ENCODE measurements at regions not wholly inside any gene's neighbourhood (a gene's known extent, or its start where the extent isn't known, plus 50 kb on each side); places are given as distances from the start of the nearest gene placed in this dataset.

DNA sequence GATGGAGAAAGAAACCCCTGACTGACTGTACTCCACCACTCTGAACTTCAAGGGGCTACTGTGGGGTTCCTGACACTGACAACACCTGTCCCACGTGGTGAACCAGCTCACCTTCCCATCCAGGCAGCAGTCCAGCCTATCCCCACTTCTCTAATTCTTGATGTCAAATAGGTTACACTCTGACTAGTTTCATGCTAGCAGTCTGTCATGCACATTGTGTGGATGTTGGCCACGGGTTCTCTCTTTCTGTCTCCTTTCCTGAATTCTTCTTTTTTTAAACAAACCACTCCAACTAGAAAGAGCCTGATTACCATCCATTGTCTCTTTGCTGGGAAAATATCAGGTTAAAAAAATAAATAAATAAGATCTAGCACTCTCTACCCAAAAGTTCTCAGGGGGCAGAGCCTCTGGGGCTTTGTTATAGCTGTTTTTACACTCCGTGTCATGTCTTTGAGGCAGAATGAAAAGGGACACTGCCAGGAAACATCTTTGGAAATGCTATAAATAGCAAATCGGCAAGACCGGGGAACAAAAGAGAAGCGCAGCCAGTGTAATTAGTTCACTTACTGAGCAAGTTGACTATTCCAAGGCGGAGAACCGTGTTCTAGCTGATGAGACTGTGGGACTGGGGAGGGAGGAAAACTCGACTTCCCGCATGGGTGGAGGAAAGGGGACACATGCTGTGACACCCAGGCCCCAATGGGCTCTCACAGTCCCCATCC is 356.1 kb downstream of the OMA1 start:
- no peaks in the 10 kb centered on the region for H3K27me3 ChIP-seq (ENCODE audit: control insufficient read depth in 2 of 2, insufficient read depth in 2 of 2, low read length in 2 of 2)

GRCh38 chr1:58189453-58189852 is 357.1 kb downstream of the OMA1 start:
- Mint-ChIP-seq H3K27ac (no peak overlapping the region), H3K4me1 (no peaks in the 10 kb centered on the region), H3K9me3 (peaks cover 0 to 4% (median 2%) of the 10 kb centered on the region in 7 donors), H3K4me3 (no peak overlapping the region), H3K27me3 (ENCODE audit: low read depth in 3 of 3) (peaks cover 0 to 10% (median 2%) of the 10 kb centered on the region in 3 donors), H3K36me3 (no peaks in the 10 kb centered on the region)
- intact Hi-C loops (cut with micrococcal nuclease) = no loop called here
- WGBS (ENCODE audit: insufficient coverage) = 100% methylated on average over 2 of the region's 3 CpGs
- no peaks in the 10 kb centered on the region for H4K20me1 ChIP-seq (ENCODE audit: insufficient read depth, low read length)
- no peaks in the 10 kb centered on the region for H3K9me3 ChIP-seq (replicated peaks in 1 of 2; ENCODE audit: control insufficient read depth in 1 of 2, insufficient read depth in 1 of 2, low read length in 2 of 2)
- no peak overlapping the region for H3K9ac ChIP-seq (ENCODE audit: insufficient read depth, low read length, poor library complexity, severe bottlenecking)
- H3K79me2 ChIP-seq (ENCODE audit: insufficient read depth, low read length) = no peaks in the 10 kb centered on the region
- DNase-seq = no peak
- no peaks in the 10 kb centered on the region for H3K4me1 ChIP-seq (ENCODE audit: control insufficient read depth in 1 of 2, insufficient read depth in 2 of 2, low read length in 2 of 2)
- no peak overlapping the region for H3K27ac ChIP-seq (ENCODE audit: low read depth in 1 of 2, low read length in 2 of 2)
- H3K4me2 ChIP-seq (replicated peaks; ENCODE audit: extremely low read depth, low read length, poor library complexity, severe bottlenecking) = no peak overlapping the region
- H3K4me3 ChIP-seq (replicated peaks in 1 of 3; ENCODE audit: low read depth in 2 of 3, low read length in 3 of 3) = no peak overlapping the region
- H2AFZ ChIP-seq (ENCODE audit: insufficient read depth, low read depth, low read length, poor library complexity, severe bottlenecking) = no peak overlapping the region
- TF ChIP-seq, protein P1, sequence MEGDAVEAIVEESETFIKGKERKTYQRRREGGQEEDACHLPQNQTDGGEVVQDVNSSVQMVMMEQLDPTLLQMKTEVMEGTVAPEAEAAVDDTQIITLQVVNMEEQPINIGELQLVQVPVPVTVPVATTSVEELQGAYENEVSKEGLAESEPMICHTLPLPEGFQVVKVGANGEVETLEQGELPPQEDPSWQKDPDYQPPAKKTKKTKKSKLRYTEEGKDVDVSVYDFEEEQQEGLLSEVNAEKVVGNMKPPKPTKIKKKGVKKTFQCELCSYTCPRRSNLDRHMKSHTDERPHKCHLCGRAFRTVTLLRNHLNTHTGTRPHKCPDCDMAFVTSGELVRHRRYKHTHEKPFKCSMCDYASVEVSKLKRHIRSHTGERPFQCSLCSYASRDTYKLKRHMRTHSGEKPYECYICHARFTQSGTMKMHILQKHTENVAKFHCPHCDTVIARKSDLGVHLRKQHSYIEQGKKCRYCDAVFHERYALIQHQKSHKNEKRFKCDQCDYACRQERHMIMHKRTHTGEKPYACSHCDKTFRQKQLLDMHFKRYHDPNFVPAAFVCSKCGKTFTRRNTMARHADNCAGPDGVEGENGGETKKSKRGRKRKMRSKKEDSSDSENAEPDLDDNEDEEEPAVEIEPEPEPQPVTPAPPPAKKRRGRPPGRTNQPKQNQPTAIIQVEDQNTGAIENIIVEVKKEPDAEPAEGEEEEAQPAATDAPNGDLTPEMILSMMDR (IDR thresholded peaks at IDR 0.05) = no peak
- H3K27me3 ChIP-seq (ENCODE audit: control insufficient read depth in 2 of 2, insufficient read depth in 2 of 2, low read length in 2 of 2) = no peaks in the 10 kb centered on the region
- H3K36me3 ChIP-seq (replicated peaks in 1 of 2; ENCODE audit: control insufficient read depth in 1 of 2, insufficient read depth in 2 of 2, low read length in 2 of 2) = no peaks in the 10 kb centered on the region

More for the DNA sequence above, 356.1 kb downstream of the OMA1 start:
- Histone ChIP-seq H3K9ac (ENCODE audit: insufficient read depth, low read length, poor library complexity, severe bottlenecking) (no peak overlapping the region), H4K20me1 (ENCODE audit: insufficient read depth, low read length) (no peaks in the 10 kb centered on the region), H3K4me1 (ENCODE audit: control insufficient read depth in 1 of 2, insufficient read depth in 2 of 2, low read length in 2 of 2) (no peaks in the 10 kb centered on the region), H2AFZ (ENCODE audit: insufficient read depth, low read depth, low read length, poor library complexity, severe bottlenecking) (no peak overlapping the region), H3K79me2 (ENCODE audit: insufficient read depth, low read length) (no peaks in the 10 kb centered on the region), H3K9me3 (replicated peaks in 1 of 2; ENCODE audit: control insufficient read depth in 1 of 2, insufficient read depth in 1 of 2, low read length in 2 of 2) (no peaks in the 10 kb centered on the region), H3K4me2 (replicated peaks; ENCODE audit: extremely low read depth, low read length, poor library complexity, severe bottlenecking) (no peak overlapping the region), H3K36me3 (replicated peaks in 1 of 2; ENCODE audit: control insufficient read depth in 1 of 2, insufficient read depth in 2 of 2, low read length in 2 of 2) (no peaks in the 10 kb centered on the region), H3K4me3 (replicated peaks in 1 of 3; ENCODE audit: low read depth in 2 of 3, low read length in 3 of 3) (no peak overlapping the region), H3K27ac (ENCODE audit: low read depth in 1 of 2, low read length in 2 of 2) (no peak overlapping the region)
- WGBS (ENCODE audit: insufficient coverage) = 82% methylated on average over 4 of the region's 10 CpGs
- intact Hi-C loops (cut with micrococcal nuclease) = no loop called here
- peaks cover 0 to 4% (median 2%) of the 10 kb centered on the region in 7 donors for H3K9me3 Mint-ChIP-seq
- TF ChIP-seq, protein P1 (IDR thresholded peaks at IDR 0.05) = no peak
- H3K4me3 Mint-ChIP-seq = peak overlapping the region in 1 of 2 donors; percentile 9
- no peaks in the 10 kb centered on the region for H3K36me3 Mint-ChIP-seq
- no peak overlapping the region for H3K27ac Mint-ChIP-seq
- no peaks in the 10 kb centered on the region for H3K4me1 Mint-ChIP-seq
- DNase-seq = no peak
- H3K27me3 Mint-ChIP-seq (ENCODE audit: low read depth in 3 of 3) = peaks cover 0 to 10% (median 2%) of the 10 kb centered on the region in 3 donors
